ENCODE measurements at regions not wholly inside any gene's neighbourhood (a gene's known extent, or its start where the extent isn't known, plus 50 kb on each side); places are given as distances from the start of the nearest gene placed in this dataset.

GRCh38 chr2:239832490-239833268 is 192.5 kb downstream of the NDUFA10 start:
- Histone ChIP-seq H3K27ac (ENCODE audit: poor library complexity, severe bottlenecking) (no peak overlapping the region), H3K27me3 (ENCODE audit: insufficient read depth, poor library complexity, severe bottlenecking) (no peaks in the 10 kb centered on the region), H3K9me3 (ENCODE audit: severe bottlenecking) (no peaks in the 10 kb centered on the region), H3K36me3 (ENCODE audit: low read depth) (no peaks in the 10 kb centered on the region), H3K4me1 (ENCODE audit: insufficient read depth, poor library complexity, severe bottlenecking) (no peaks in the 10 kb centered on the region), H3K4me3 (ENCODE audit: severe bottlenecking) (no peak overlapping the region)
- DNase-seq (ENCODE audit: low spot score) (no peak), ATAC-seq (ENCODE audit: low read depth) (no peak)
- no peak for TF ChIP-seq CTCF (IDR thresholded peaks at IDR 0.05; ENCODE audit: poor library complexity, severe bottlenecking)

DNA sequence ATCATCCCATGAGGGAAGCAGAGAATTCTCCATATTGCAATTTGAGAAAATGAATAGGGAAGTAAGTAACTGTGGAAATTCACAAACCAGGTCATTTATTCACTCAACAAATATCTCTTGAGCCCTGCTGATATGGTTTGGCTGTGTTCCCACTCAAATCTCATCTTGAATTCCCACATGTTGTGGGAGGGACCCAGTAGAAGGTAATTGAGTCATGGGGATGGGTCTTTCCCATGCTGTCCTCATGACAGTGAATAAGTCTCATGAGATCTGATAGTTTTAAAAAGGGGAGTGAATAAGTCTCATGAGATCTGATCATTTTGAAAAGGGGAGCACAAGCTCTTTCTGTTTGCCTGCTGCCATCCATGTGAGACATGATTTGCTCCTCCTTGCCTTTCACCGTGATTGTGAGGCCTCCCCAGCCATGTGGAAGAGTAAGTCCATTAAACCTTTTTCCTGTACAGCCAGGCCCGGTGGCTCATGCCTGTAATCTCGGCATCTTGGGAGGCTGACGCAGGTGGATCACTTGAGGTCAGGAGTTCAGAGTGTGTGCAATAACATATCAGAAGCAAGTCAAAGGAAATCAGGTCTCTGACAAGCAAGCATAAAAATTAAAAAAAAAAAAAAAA is 193.2 kb downstream of the NDUFA10 start:
- Histone ChIP-seq H3K27ac (ENCODE audit: poor library complexity, severe bottlenecking) (no peak overlapping the region), H3K36me3 (ENCODE audit: low read depth) (no peaks in the 10 kb centered on the region), H3K4me3 (ENCODE audit: severe bottlenecking) (no peak overlapping the region), H3K9me3 (ENCODE audit: severe bottlenecking) (no peaks in the 10 kb centered on the region), H3K27me3 (ENCODE audit: insufficient read depth, poor library complexity, severe bottlenecking) (no peaks in the 10 kb centered on the region), H3K4me1 (ENCODE audit: insufficient read depth, poor library complexity, severe bottlenecking) (no peaks in the 10 kb centered on the region)
- no peak for TF ChIP-seq CTCF (IDR thresholded peaks at IDR 0.05; ENCODE audit: poor library complexity, severe bottlenecking)
- ATAC-seq (ENCODE audit: low read depth), result no peak
- no peak for DNase-seq (ENCODE audit: low spot score)

DNA sequence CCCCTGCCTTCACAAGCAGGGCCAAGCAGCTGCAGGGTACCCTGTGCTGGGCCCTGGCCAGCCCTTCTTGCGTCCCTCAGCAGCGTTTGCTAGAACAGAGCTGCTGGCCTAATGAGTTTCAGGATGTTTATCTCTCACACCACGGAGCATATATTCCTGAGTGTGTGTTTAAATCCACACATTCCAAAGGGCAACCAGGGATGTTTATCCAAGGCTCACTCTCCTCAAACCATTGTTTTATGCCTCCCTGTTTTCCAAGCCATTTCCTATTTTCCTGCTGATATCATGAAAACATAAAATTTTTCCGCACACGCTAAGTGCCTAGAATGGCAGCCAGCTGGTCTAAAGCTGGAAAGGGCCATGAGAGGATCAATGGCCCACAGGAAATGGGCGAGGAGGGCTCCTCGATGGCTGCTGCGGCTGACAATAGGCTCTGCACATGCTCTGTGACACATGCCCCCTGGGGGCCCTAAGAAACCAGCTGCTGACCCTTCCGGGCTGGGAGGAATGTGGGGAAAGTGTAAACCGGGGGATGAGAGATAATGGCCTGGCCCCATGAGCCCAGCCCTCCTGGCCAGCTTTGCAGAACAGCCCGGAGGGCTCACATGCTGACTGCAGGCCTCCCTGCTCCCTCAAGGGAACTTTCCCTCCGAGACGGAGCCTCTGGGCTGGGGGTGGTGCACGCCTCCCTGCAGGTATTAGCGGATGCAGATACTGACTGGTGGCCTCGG is 194.0 kb downstream of the NDUFA10 start:
- H3K27ac ChIP-seq (ENCODE audit: poor library complexity, severe bottlenecking), result no peak overlapping the region
- no peak for ATAC-seq (ENCODE audit: low read depth)
- H3K9me3 ChIP-seq (ENCODE audit: severe bottlenecking), result no peaks in the 10 kb centered on the region
- TF ChIP-seq CTCF (IDR thresholded peaks at IDR 0.05; ENCODE audit: poor library complexity, severe bottlenecking), result no peak
- H3K36me3 ChIP-seq (ENCODE audit: low read depth), result no peaks in the 10 kb centered on the region
- DNase-seq (ENCODE audit: low spot score), result no peak
- no peaks in the 10 kb centered on the region for H3K27me3 ChIP-seq (ENCODE audit: insufficient read depth, poor library complexity, severe bottlenecking)
- no peaks in the 10 kb centered on the region for H3K4me1 ChIP-seq (ENCODE audit: insufficient read depth, poor library complexity, severe bottlenecking)
- no peak overlapping the region for H3K4me3 ChIP-seq (ENCODE audit: severe bottlenecking)

DNA sequence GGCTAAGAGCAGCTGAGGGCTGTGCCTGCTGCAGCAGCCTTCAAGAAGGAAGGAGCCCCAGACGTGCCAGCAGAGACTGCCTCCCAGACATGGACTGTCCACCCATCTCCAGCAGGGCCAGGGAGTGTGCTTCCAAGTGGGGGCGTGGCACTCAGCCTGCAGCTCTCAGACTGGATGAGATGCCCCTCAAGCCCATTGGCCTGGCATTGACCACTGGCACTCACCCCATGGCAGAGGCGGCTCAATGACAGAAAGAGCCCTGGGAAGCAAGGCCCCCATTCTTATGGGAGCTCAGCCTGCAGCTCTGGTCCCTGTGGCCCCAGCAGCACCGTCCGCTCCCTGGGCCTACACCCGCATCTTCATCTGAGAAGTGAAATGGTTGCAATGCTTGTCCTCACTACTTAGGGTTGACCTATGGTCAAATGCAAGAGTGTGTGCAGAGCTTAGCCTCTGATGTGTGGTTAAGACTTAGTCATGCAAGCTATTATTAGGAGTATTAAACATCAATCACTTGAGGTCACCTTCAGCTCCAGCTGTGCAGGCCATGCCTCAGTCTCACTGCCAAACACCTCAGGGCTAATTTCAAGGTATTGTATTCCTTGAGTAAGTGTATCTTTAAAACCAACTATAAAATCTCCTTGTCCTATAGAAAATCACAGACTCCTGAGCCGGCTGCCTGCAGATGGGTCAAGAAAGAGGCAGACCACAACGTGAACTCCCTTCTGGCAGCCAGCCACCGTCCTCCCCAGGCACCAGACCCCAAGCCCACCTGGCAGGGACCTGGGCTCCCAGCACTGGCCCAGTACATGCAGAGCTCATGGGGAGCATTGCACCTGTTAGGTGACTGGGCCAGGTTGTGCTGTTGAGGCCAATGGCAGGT is 194.8 kb downstream of the NDUFA10 start:
- no peak overlapping the region for H3K4me3 ChIP-seq (ENCODE audit: severe bottlenecking)
- no peaks in the 10 kb centered on the region for H3K9me3 ChIP-seq (ENCODE audit: severe bottlenecking)
- no peak for TF ChIP-seq CTCF (IDR thresholded peaks at IDR 0.05; ENCODE audit: poor library complexity, severe bottlenecking)
- no peaks in the 10 kb centered on the region for H3K27me3 ChIP-seq (ENCODE audit: insufficient read depth, poor library complexity, severe bottlenecking)
- H3K4me1 ChIP-seq (ENCODE audit: insufficient read depth, poor library complexity, severe bottlenecking), result no peaks in the 10 kb centered on the region
- ATAC-seq (ENCODE audit: low read depth) (no peak; the same call in 2 of the 3 replicates), DNase-seq (ENCODE audit: low spot score) (no peak)
- H3K27ac ChIP-seq (ENCODE audit: poor library complexity, severe bottlenecking), result no peak overlapping the region
- no peaks in the 10 kb centered on the region for H3K36me3 ChIP-seq (ENCODE audit: low read depth)
